Amygdala (tissue), 56 donors: ENCODE measurements at regions not wholly inside any gene's neighbourhood (a gene's known extent, or its start where the extent isn't known, plus 50 kb on each side); places are given as distances from the start of the nearest gene placed in this dataset.
"Not testable (repeated sequence)": the region's sequence is repeated elsewhere in the genome, so short reads cannot be mapped to it uniquely, and the experiment has no call there.

Source experiments
- DNase-seq, 56 donors: peaks; one replicate each; lab custom pipeline; 2025; lab: John Stamatoyannopoulos, UW

- DNase-seq: no peak
Measured at GRCh38 chr2:161044095-161044865, 115.9 kb upstream of the TANK start.

- DNase-seq: no peak
Measured at GRCh38 chr2:161044921-161045320, 115.3 kb upstream of the TANK start.

GRCh38 chr2:161045726-161046125 lies 114.5 kb upstream of the TANK start:
- no peak for DNase-seq

GRCh38 chr2:161046876-161047275 lies 113.4 kb upstream of the TANK start:
- DNase-seq: no peak

DNA sequence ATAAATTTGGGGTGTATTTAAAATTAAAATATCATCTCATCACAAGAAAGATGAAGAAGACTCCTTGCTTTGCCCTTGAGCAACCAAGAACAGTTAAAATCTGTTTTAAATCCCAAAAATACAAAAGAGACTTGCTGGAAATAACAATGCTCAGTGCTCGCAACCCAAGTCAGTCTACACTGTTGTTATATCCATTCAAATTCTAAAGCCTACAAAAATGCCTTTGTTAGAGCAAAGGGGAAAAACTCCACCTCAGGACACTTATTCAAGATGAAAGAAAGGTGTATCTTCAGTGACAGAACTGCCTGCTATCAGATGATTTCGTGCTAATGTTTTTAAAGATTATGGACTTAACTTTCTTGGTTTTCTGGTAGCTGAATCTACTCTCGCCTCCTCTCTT lies 111.9 kb upstream of the TANK start:
- DNase-seq: no peak

DNA sequence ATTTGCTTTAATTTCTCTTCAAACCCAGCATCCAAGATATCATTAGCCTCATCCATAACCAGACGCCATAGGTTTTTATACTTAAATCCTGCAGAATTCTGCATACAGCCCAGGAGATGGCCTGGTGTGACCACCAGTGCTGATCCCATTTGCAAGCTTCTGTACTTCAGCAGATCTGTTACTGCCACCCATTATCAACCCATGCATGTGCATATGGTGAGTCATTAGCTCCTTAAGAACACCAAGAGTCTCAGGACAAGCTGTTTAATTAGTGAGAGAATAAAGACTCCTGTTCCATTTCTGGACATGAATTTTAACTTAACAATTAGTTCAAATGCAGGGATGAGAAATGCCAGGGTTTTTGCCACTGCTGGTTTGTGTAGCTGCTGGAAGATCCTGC lies 110.7 kb upstream of the TANK start:
- no peak for DNase-seq

DNA sequence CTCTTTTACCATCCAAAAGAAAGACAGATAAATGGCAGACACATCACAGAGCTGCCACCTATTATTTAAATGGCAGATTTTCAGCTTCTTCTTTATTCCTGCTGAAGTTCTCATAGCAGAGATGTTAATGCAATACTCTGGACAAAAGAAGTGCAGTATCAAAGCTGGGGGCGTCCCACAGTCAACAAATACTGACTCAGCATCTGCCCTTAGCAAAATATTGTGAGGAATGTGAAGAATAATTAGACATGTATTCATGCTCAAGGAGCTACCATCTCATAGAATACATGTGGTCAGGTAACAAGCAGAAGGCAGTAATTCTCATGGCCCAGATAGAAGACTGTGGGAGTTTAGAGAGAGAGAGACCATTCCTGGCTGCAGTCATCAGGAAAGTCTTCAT lies 108.0 kb upstream of the TANK start:
- no peak for DNase-seq

GRCh38 chr2:161055289-161055688 lies 104.9 kb upstream of the TANK start:
- no peak for DNase-seq

- no peak for DNase-seq
Measured at GRCh38 chr2:161059388-161059787, 100.8 kb upstream of the TANK start.

DNA sequence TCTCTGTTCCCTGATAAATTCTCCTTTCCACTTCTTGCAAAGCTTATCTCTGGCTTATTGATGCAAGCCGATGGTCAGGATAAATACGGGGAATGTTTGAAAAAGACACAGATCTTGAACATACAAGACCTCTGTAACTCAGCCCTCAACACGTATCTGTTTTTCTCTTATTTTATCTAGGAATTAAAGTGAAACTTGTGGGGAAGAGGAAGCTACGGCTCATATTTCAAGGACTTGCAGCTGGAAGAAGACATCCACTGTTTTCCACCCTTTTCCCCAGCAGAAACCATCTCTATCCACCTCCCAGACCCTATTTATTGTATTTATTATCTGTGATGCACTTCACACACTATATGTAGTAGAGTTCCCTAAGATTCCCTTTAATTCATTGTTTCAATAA lies 98.4 kb upstream of the TANK start:
- no peak for DNase-seq

DNA sequence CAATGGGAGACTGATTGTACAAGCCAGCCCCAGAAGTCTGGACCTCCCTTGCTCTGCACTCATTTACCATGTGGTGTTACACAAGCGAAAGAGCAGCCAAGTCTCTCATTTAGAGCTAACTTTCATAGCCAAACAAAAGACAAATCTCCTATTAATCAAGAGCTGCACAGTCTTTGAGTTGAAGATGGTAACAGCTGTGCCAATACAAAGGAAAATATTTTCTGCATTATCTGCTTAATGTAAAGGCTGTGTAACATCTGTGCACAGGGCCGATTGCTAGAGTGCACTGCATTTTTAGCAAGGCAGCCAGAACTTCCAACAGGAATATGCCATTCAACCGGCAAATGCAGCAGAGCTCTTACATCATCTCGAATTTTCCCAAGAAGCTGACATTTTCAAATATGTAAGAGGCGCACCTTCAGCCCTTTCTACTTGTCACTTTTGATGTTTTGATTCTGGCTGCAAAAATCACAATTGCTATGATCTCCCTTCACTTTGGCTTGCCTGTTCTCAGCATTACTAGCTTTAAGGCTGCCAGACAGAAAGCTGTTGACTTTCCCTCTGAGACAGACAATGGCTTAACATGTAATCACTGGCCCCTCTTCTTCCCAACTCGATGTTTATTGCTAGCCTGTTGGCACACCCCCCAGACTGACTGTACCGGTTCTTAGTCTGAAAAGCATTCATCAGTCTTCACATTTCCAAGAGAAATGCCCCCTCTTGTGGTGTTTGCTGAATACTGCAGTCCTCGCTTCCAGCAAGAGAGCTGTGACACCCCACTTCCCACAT lies 96.9 kb upstream of the TANK start:
- peak in 53 of 56 donors; percentile 4 to 89 (median 56) for DNase-seq

GRCh38 chr2:161063946-161064306 lies 96.3 kb upstream of the TANK start:
- DNase-seq: no peak

- no peak for DNase-seq
Measured at GRCh38 chr2:161067846-161068350, 92.3 kb upstream of the TANK start.

DNA sequence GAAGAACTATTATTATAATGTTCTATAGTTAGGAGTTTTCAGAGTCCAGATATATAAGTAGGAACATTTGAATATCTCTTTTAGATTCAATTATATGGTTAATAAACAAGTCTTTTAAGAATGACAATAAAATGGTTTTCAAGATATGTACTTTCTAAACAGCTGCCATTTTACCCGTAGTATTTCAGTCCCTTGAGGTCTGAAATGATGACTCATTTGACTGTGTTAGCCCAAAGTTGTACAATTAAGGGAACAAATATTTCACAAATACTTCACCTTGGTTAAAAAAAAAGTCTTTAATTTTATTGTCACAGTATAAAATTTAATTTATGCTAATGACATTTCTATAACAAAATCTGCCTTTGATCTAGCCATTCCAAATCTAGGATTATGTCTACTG lies 91.6 kb upstream of the TANK start:
- DNase-seq: no peak

GRCh38 chr2:161070693-161071479 lies 89.3 kb upstream of the TANK start:
- DNase-seq: no peak

DNA sequence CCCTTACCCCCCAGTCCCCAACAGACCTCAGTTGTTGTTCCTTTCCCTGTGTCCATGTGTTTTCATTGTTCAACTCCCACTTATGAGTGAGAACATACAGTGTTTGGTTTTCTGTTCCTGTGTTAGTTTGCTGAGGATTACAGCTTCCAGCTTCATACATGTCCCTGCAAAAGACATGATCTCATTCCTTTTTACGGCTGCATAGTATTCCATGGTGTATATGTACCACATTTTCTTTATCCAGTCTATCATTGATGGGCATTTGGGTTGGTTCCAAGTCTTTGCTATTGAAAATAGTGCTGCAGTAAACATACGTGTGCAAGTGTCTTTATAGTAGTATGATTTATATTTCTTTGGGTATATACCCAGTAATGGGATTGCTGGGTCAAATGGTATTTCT lies 87.8 kb upstream of the TANK start:
- DNase-seq: not testable (repeated sequence)

GRCh38 chr2:161075701-161076100 lies 84.5 kb upstream of the TANK start:
- no peak for DNase-seq

- no peak for DNase-seq
Measured at GRCh38 chr2:161076936-161077335, 83.3 kb upstream of the TANK start.

- peak in 1 of 56 donors; percentile 1 for DNase-seq
Measured at GRCh38 chr2:161077367-161078210, 82.6 kb upstream of the TANK start.

GRCh38 chr2:161078211-161078539 lies 82.1 kb upstream of the TANK start:
- no peak for DNase-seq
